HG03159 (cell line): ENCODE measurements at regions not wholly inside any gene's neighbourhood (a gene's known extent, or its start where the extent isn't known, plus 50 kb on each side); places are given as distances from the start of the nearest gene placed in this dataset.
"Not testable (repeated sequence)": the region's sequence is repeated elsewhere in the genome, so short reads cannot be mapped to it uniquely, and the experiment has no call there.

Source experiments
- ATAC-seq: cut with Tn5 transposase; IDR thresholded peaks from one replicate; pipeline ENCODE4 v1.9.1; 2021; ENCODE audit warnings: mild to moderate bottlenecking, moderate library complexity; ENCODE audit not compliant: unreplicated experiment

GRCh38 chr6:2611092-2611491, 139.6 kb downstream of the MYLK4 start:
- no peak for ATAC-seq

- ATAC-seq, result no peak
Observed at GRCh38 chr6:2608503-2608902, 142.2 kb downstream of the MYLK4 start.

DNA sequence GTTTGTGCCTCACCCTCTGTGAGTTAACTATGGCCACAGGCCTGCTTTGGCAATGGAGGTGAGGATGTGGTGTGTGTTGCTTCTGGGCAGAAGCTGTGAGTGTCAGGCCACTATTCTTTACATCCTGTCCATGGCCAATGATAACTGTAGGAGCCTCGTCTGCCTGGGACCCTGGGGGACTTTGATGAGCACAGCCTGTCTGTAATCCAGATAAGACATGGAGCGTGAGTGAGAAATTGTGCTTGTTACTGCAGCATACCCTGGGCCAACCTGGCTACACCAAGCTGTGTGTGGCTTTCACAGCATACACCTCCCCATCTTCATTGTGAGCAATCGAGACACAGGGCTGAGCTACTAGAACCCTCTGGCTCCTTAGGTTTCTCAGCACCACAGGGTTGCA, 150.4 kb downstream of the MYLK4 start:
- ATAC-seq, result no peak

DNA sequence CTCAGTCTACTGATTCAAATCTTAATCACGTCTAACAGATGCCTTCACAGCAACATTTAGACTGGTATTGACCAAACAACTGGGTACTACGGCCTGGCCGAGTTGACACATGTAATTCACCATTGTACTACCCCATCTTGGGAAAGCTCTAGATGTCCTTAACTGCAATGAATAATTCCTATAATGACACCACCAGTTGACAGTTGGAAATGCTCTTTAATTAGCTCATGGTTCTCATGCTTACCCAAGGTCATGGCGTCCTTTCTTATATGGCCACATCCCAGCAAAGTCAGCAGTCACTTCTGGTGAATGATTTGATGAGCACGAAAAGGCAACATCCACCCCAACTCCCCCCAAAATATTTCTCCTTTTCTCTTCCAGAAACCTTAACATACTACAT, 150.9 kb downstream of the MYLK4 start:
- no peak for ATAC-seq

- no peak for ATAC-seq
Observed at GRCh38 chr6:2598867-2599266, 151.9 kb downstream of the MYLK4 start.

- no peak for ATAC-seq
Observed at GRCh38 chr6:2597991-2598390, 152.7 kb downstream of the MYLK4 start.

- not testable (repeated sequence) for ATAC-seq
Observed at GRCh38 chr6:2597457-2597856, 153.3 kb downstream of the MYLK4 start.

DNA sequence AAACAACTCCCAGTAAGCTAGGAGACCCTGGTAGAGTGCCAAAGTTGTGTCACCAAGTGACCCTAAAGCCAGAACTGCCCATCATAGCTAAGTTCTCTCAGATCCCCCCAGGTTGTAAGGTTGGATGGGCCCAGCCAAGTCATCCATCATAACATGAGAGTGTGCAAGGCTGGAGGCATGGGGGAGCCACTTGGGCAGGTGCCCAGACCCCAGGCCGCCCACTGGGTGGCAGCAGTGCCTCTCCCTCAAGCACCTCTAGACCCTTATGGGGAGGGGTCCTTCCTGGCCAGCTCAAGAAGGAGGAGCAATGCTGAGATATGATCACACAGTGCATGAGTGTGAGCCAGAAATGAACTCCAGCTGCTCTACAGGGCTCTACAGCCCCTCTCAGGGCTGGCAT, 154.5 kb downstream of the MYLK4 start:
- ATAC-seq, result no peak

DNA sequence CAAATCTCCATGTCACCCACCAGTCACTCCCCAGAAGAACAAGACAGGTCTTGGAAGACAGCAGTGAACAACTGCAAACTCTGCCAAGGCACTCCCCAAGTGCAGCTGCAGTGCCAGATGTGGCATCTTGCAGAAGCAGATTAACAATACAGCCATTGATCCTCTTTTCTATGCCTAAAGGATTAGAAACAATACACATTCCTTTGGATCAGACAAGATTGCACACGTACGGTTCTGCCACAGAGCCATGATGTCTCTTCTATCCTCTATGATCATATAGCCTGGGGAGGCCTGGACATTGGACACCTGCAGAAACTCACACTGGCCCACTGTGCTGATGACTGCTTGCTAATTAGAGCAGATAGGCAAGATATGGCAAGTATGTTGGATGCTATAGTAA, 155.9 kb downstream of the MYLK4 start:
- ATAC-seq, result no peak

DNA sequence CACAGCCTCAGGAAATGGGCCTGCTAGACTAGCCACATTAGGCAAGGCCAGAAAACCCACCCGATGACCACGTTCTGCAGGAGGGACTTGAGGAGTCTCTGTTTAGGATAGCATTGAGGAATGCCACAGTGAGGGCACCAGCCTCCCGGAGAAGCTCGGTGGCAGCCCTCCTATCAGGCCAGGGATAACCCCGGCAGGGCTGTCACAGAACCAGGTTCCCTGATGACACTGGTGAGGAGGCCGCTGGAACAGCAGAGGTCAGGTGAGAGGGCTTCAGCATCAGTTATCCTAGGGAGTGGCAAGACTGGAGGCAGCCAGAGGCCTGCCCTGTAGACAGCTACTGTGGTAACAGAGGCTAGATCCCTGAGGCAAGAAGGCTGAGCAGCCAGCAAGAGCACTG, 157.6 kb downstream of the MYLK4 start:
- no peak for ATAC-seq

- ATAC-seq, result no peak
Observed at GRCh38 chr6:2589171-2589661, 161.5 kb downstream of the MYLK4 start.

- no peak for ATAC-seq
Observed at GRCh38 chr6:2583459-2583858, 167.3 kb downstream of the MYLK4 start.

DNA sequence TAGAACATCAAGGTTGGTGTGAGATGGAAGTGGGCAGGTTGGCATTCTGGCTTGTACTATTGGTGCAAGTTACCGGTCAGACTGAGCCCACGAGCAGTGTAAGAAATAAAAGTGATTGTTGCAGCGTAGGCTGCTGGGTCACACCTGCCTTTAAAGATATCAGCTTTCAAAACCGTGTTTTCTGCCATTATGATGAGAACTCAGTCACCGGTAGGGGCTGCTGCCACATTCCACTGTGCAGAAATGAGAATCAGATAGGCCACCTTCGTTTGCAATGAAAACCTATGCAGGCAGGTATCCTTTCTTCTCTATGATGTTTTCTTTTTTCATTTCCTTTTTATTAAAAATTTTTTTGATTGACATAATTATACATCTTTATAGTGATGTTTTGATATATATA, 168.5 kb downstream of the MYLK4 start:
- ATAC-seq, result no peak

GRCh38 chr6:2581611-2582010, 169.1 kb downstream of the MYLK4 start:
- ATAC-seq, result no peak

GRCh38 chr6:2581011-2581410, 169.7 kb downstream of the MYLK4 start:
- ATAC-seq, result no peak

- no peak for ATAC-seq
Observed at GRCh38 chr6:2579804-2580570, 170.7 kb downstream of the MYLK4 start.

- no peak for ATAC-seq
Observed at GRCh38 chr6:2579241-2579761, 171.4 kb downstream of the MYLK4 start.

GRCh38 chr6:2578767-2579166, 172.0 kb downstream of the MYLK4 start:
- no peak for ATAC-seq

- ATAC-seq, result no peak
Observed at GRCh38 chr6:2576499-2576898, 174.2 kb downstream of the MYLK4 start.

DNA sequence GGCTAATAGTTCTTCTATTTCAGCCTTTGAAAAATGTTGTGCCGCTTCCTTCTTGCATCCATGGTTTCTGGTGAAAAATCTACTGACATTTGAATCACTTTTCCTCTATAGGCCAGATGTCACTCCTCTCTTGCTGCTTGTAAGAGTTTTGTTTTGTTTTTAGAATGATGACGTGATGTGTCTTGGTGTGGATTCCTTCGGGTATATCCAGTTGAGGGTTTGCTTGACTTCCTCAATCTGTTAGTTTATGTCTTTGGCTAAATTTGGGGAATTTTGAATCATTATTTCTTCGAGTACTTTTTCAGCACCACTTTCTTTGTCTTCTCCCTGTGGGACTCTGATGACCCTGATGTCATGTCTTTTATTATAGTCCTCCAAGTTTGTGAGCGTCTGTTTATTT, 175.5 kb downstream of the MYLK4 start:
- no peak for ATAC-seq

DNA sequence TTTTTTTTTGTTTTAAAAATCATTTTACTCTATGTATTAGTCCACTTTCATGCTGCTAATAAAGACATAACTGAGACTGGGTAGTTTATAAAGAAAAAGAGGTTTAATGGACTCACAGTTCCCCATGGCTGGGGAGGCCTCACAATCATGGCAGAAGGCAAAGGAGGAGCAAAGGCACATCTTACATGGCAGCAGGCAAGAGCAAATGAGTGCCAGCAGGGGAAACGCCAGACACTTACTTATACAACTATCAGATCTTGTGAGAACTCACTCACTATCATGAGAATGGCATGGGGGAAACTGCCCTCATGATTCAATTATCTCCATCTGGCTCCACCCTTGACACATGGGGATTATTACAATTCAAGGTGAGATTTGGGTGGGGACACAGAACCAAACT, 181.3 kb downstream of the MYLK4 start:
- ATAC-seq, result not testable (repeated sequence)

GRCh38 chr6:2566048-2566447, 184.7 kb downstream of the MYLK4 start:
- ATAC-seq, result no peak

DNA sequence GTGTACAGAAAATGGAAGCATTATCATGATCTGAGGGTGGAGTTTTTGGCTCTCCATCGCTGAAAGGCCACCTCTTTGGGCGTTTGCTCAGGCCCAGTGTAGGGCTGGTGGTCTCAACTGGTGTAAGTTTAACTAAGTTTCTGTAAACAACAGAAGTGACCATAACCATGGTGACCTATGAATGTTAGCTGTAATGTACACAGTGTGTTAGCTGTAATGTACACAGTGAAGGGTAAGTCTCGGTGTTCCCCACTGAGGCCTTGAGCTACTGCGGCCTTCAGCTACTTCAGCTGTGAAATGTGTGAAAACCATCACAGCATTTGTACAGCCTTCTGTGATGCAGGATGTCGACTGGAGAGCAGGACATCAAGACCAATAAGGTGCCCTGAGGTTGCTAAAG, 185.2 kb downstream of the MYLK4 start:
- ATAC-seq, result no peak
